Left ventricle myocardium inferior (tissue), 1 donor: ENCODE measurements at regions not wholly inside any gene's neighbourhood (a gene's known extent, or its start where the extent isn't known, plus 50 kb on each side); places are given as distances from the start of the nearest gene placed in this dataset.

Experiments
- DNase-seq: peaks from one replicate; pipeline ENCODE4 v3.0.0-alpha.2; 2020
- H3K27ac ChIP-seq: fragments of 200-600 bp; replicated peaks from 2 replicates; pipeline ENCODE4 v1.8.0; 2021
- H3K27me3 ChIP-seq: fragments of 200-600 bp; 2 replicates; pipeline ENCODE4 v1.8.0; 2021; ENCODE audit warnings: low read depth
- H3K36me3 ChIP-seq: fragments of 200-600 bp; 2 replicates; pipeline ENCODE4 v1.8.0; 2021
- H3K4me1 ChIP-seq: fragments of 200-600 bp; 2 replicates; pipeline ENCODE4 v1.8.0; 2021
- H3K4me3 ChIP-seq: fragments of 200-600 bp; 2 replicates; pipeline ENCODE4 v1.8.0; 2021; ENCODE audit warnings: mild to moderate bottlenecking, moderate library complexity
- H3K9me3 ChIP-seq: fragments of 200-600 bp; replicated peaks from 2 replicates; pipeline ENCODE4 v1.8.0; 2021
- intact Hi-C: fragments of 100-400 bp; cut with micrococcal nuclease; formaldehyde crosslinking; loops from one replicate; pipeline ENCODE4 v1.11.0; 2022
- TF ChIP-seq, protein P1 (sequence below): fragments of 200-600 bp; IDR thresholded peaks from 2 replicates; pipeline ENCODE4 v1.8.0; 2021; ENCODE audit warnings: antibody characterized with exemption, mild to moderate bottlenecking, borderline replicate concordance
- donor health status: DM: no; HTN: yes; CAD: no; lungs with severe emphysema.

- no peak overlapping the region for H3K4me3 ChIP-seq
- peaks cover 21% of the 10 kb centered on the region for H3K27me3 ChIP-seq
- TF ChIP-seq, protein P1, sequence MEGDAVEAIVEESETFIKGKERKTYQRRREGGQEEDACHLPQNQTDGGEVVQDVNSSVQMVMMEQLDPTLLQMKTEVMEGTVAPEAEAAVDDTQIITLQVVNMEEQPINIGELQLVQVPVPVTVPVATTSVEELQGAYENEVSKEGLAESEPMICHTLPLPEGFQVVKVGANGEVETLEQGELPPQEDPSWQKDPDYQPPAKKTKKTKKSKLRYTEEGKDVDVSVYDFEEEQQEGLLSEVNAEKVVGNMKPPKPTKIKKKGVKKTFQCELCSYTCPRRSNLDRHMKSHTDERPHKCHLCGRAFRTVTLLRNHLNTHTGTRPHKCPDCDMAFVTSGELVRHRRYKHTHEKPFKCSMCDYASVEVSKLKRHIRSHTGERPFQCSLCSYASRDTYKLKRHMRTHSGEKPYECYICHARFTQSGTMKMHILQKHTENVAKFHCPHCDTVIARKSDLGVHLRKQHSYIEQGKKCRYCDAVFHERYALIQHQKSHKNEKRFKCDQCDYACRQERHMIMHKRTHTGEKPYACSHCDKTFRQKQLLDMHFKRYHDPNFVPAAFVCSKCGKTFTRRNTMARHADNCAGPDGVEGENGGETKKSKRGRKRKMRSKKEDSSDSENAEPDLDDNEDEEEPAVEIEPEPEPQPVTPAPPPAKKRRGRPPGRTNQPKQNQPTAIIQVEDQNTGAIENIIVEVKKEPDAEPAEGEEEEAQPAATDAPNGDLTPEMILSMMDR: no peak
- no peaks in the 10 kb centered on the region for H3K9me3 ChIP-seq
- no peaks in the 10 kb centered on the region for H3K4me1 ChIP-seq
- H3K36me3 ChIP-seq: no peaks in the 10 kb centered on the region
- H3K27ac ChIP-seq: no peak overlapping the region
- DNase-seq: no peak
- intact Hi-C loops: no loop called here
These were observed 80.1 kb upstream of the FZD8 start for GRCh38 chr10:35722226-35722625.

DNA sequence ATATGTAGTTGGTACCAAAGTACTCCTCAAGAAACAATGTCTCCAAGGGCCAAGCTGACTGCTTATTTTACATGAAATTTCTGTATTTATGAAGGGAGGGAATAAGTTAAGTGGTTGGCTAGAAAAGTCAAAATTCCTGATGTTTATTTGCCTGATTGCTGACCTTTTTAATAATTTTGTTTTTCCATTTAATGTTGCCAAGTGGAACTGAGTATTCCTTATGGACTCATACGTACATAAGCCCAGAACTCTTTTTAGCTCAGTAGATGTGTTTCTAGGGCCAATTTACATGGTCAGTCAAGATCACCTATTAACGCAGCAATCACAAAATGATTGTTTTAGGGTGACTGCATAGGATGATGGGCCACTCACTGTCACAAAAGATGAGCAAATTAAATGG is 78.3 kb upstream of the FZD8 start:
- TF ChIP-seq, protein P1: no peak
- intact Hi-C loops: no loop called here

DNA sequence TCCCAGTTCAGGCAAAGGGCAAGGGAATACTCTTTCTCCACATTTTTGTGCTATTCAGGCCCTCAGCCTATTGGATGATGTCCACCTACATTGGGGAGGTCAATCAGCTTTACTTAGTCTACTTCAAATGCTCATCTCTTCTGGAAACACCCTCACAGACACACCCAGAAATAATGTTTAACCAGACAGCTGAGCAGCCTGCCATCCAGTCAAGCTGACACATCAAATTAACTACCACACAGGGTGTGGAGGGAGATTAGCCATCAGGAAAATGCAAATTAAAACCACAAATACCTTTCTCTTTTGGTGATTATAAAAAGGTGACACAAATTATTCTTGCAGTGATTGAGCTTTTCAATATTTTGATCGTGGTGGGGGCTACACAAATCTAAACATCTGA is 74.7 kb upstream of the FZD8 start:
- H3K4me3 ChIP-seq: no peak overlapping the region
- H3K27me3 ChIP-seq: no peaks in the 10 kb centered on the region
- peaks cover 3% of the 10 kb centered on the region for H3K4me1 ChIP-seq
- peaks cover 8% of the 10 kb centered on the region for H3K9me3 ChIP-seq
- intact Hi-C loops: no loop called here
- no peak overlapping the region for H3K27ac ChIP-seq
- H3K36me3 ChIP-seq: no peaks in the 10 kb centered on the region
- TF ChIP-seq, protein P1: no peak
- DNase-seq: no peak

More for the DNA sequence above, 78.3 kb upstream of the FZD8 start:
- Histone ChIP-seq H3K27me3 (peaks cover 21% of the 10 kb centered on the region), H3K4me1 (no peaks in the 10 kb centered on the region), H3K4me3 (no peak overlapping the region), H3K36me3 (no peaks in the 10 kb centered on the region), H3K9me3 (no peaks in the 10 kb centered on the region), H3K27ac (no peak overlapping the region)
- no peak for DNase-seq

DNA sequence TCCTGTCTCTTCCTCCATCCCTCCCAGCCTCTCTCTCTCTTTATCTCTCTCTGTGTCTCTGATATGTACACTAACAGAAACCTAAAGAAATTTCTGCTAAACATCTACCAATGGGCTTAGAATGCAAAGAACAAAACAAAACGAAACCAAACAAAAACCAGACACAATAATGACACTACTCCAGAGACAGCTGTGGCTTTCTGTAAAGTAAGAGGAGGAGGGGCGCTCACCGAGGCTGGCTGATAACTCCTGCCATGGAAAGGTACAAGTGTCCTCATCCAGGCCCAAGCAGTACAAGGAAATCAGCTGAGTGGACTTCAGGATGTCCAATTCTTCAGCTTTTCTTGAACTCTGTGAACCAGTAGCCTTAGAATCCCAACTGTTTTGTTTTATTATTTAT is 70.4 kb upstream of the FZD8 start:
- TF ChIP-seq, protein P1: no peak
- Histone ChIP-seq H3K4me3 (no peak overlapping the region), H3K36me3 (no peaks in the 10 kb centered on the region), H3K27me3 (no peaks in the 10 kb centered on the region), H3K27ac (no peak overlapping the region), H3K9me3 (peaks cover 8% of the 10 kb centered on the region), H3K4me1 (peaks cover 3% of the 10 kb centered on the region)
- no peak for DNase-seq
- intact Hi-C loops: no loop called here

DNA sequence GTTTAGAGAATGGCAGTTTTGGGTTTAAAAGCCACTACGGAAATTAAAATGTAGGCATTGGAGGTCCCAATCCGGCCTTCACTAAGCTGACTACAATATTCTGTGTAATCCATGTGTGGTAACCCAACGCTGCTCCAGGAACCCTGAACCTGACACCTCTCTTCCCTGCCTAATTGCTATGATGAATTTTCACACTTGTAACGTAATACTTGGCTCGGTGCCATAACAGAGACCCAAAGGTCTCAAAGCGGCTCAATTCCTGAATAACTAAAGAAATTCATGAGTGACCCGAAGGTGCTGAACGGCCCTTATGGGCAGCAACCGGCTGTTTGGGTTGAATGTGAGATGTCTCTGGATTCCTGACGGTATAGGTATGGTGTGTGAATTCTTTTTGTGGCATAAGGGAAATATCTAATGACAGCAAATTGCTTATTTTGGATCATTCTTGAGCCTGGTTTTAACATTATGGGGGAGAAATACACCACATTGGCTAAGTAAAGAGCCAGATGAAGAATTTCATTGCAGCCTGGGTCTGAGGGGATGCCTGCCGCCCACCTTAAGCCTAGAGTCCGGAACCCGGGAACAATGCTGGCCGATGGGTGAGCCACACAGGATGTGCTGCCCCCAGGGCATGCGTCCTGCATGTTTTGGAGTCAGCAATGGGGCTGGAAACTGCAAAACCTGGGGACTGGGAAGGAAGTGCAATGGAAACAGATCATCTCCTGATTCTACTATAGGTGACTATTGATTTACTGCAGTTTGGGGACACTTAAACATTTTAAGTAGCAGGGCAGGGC is 69.7 kb upstream of the FZD8 start:
- Histone ChIP-seq H3K27ac (no peak overlapping the region), H3K27me3 (no peaks in the 10 kb centered on the region), H3K9me3 (peaks cover 12% of the 10 kb centered on the region), H3K4me1 (peaks cover 3% of the 10 kb centered on the region), H3K36me3 (no peaks in the 10 kb centered on the region), H3K4me3 (no peak overlapping the region)
- DNase-seq: no peak
- TF ChIP-seq, protein P1: no peak
- intact Hi-C loops: no loop called here
